ENCODE measurements at regions not wholly inside any gene's neighbourhood (a gene's known extent, or its start where the extent isn't known, plus 50 kb on each side); places are given as distances from the start of the nearest gene placed in this dataset.
"Not testable (repeated sequence)": the region's sequence is repeated elsewhere in the genome, so short reads cannot be mapped to it uniquely, and the experiment has no call there.

- DNase-seq: no peak
These were observed 171.4 kb downstream of the TMTC3 start for GRCh38 chr12:88313554-88313953.

- no peak for DNase-seq
These were observed 172.6 kb downstream of the TMTC3 start for GRCh38 chr12:88314706-88315105.

GRCh38 chr12:88318726-88319125 is 176.6 kb downstream of the TMTC3 start:
- no peak for DNase-seq

- DNase-seq: no peak
These were observed 183.1 kb downstream of the TMTC3 start for GRCh38 chr12:88325076-88325815.

- no peak for DNase-seq
These were observed 183.7 kb downstream of the TMTC3 start for GRCh38 chr12:88325816-88326189.

GRCh38 chr12:88327276-88327675 is 185.2 kb downstream of the TMTC3 start:
- no peak for DNase-seq

- no peak for DNase-seq
These were observed 186.0 kb downstream of the TMTC3 start for GRCh38 chr12:88328090-88328489.

- DNase-seq: no peak
These were observed 187.7 kb downstream of the TMTC3 start for GRCh38 chr12:88329833-88330232.

GRCh38 chr12:88334271-88334670 is 192.2 kb downstream of the TMTC3 start:
- no peak for DNase-seq

GRCh38 chr12:88336076-88336739 is 194.1 kb downstream of the TMTC3 start:
- DNase-seq: no peak

GRCh38 chr12:88338486-88338885 is 196.4 kb downstream of the TMTC3 start:
- no peak for DNase-seq

GRCh38 chr12:88339254-88339949 is 197.3 kb downstream of the TMTC3 start:
- DNase-seq: no peak

GRCh38 chr12:88339966-88340365 is 197.9 kb downstream of the TMTC3 start:
- no peak for DNase-seq

- no peak for DNase-seq
These were observed 200.2 kb downstream of the TMTC3 start for GRCh38 chr12:88342251-88342806.

- no peak for DNase-seq
These were observed 209.0 kb downstream of the TMTC3 start for GRCh38 chr12:88351146-88351545.

GRCh38 chr12:88354691-88355090 is 212.6 kb downstream of the TMTC3 start:
- DNase-seq: no peak

- DNase-seq: no peak
These were observed 218.2 kb downstream of the TMTC3 start for GRCh38 chr12:88360343-88360742.

GRCh38 chr12:88361493-88361892 is 218.8 kb downstream of the KITLG start:
- no peak for DNase-seq

- no peak for DNase-seq
These were observed 217.8 kb downstream of the KITLG start for GRCh38 chr12:88362439-88362838.

- DNase-seq: no peak
These were observed 214.9 kb downstream of the KITLG start for GRCh38 chr12:88365403-88365802.

- DNase-seq: no peak
These were observed 214.2 kb downstream of the KITLG start for GRCh38 chr12:88366101-88366500.

GRCh38 chr12:88367231-88367630 is 213.0 kb downstream of the KITLG start:
- no peak for DNase-seq

- DNase-seq: not testable (repeated sequence)
These were observed 212.2 kb downstream of the KITLG start for GRCh38 chr12:88368077-88368476.

Measured in activated effector memory CD4-positive, alpha-beta T cell treated with anti-CD3 and anti-CD28 coated beads, Interleukin-2, amount 50 U/mL, for 16 hours (primary cell).